K562 (cell line): ENCODE measurements at regions not wholly inside any gene's neighbourhood (a gene's known extent, or its start where the extent isn't known, plus 50 kb on each side); places are given as distances from the start of the nearest gene placed in this dataset.

Experiments
- ATAC-seq: fragments of 200-7000 bp; cut with Tn5 transposase; 3 replicates; pipeline ENCODE4 v1.9.1; 2020; ENCODE audit warnings: moderate library complexity
- BruUV-seq: library from RNA; stranded (reverse); fragments of 400-500 nt; replicated peaks from 2 replicates; lab custom pipeline; 2021; lab: Mats Ljungman, UMichigan
- CTCF ChIA-PET: fragments of 300-600 bp; formaldehyde crosslinking; extraction: SDS; loops from one replicate; lab custom pipeline; 2021; ENCODE audit warnings: low intra/inter-chr PET ratio; lab: Yijun Ruan, JAX
- POLR2A ChIA-PET: fragments of 300-600, 350-650 bp; sonication (Branson Sonifier 250); formaldehyde crosslinking; extraction: SDS; loops from one replicate; lab custom pipeline; 2021; ENCODE audit warnings: antibody characterized with exemption, inconsistent platforms; lab: Yijun Ruan, JAX
- DNase-seq, 4 experiments: peaks; one replicate each; pipeline versions ENCODE4 v3.0.0 to v3.0.0-alpha.2; 2011 to 2018; ENCODE audit warnings: low spot score in 3 of 4, mixed read lengths in 3 of 4; ENCODE audit errors: extremely low read depth in 1 of 4
- FAIRE-seq: peaks from 2 replicates; lab custom pipeline; 2011; peaks lifted over from hg19 to GRCh38; lab: Jason Lieb, UNC
- H2AFZ ChIP-seq: 2 replicates; pipeline ENCODE4 v1.6.0; 2011; ENCODE audit warnings: low read depth, low read length, control low read depth, inconsistent platforms
- H3K27ac ChIP-seq: fragments of 200-600 bp; 3 replicates; pipeline ENCODE4 v1.8.0; 2011; ENCODE audit warnings: low read depth, mild to moderate bottlenecking, control low read depth, inconsistent platforms, low read length, moderate library complexity, mixed read lengths; ENCODE audit errors: extremely low read depth
- H3K27me3 ChIP-seq, 2 experiments: fragments of 300-600 bp in 1 of 2; 2 replicates in 1 of 2; 3 replicates in 1 of 2; pipeline versions ENCODE4 v1.6.0 to v1.8.0; 2011; ENCODE audit warnings: inconsistent platforms in 2 of 2, low read length in 2 of 2, mild to moderate bottlenecking in 1 of 2, mixed read lengths in 1 of 2, moderate library complexity in 1 of 2; ENCODE audit not compliant: control insufficient read depth in 2 of 2, insufficient read depth in 2 of 2
- H3K36me3 ChIP-seq: fragments of 300-600 bp; 3 replicates; pipeline ENCODE4 v1.8.0; 2011; ENCODE audit warnings: mild to moderate bottlenecking, low read length, inconsistent platforms; ENCODE audit not compliant: control insufficient read depth, insufficient read depth
- H3K4me1 ChIP-seq, 2 experiments: fragments of 200-600 bp in 1 of 2; replicated peaks in 1 of 2; 2 replicates in 1 of 2; 3 replicates in 1 of 2; pipeline versions ENCODE4 v1.5.1 to v1.8.0; 2011; ENCODE audit warnings: inconsistent platforms in 2 of 2, low read length in 2 of 2, mild to moderate bottlenecking in 1 of 2, mixed read lengths in 1 of 2, moderate library complexity in 1 of 2; ENCODE audit not compliant: control insufficient read depth in 2 of 2, insufficient read depth in 2 of 2
- H3K4me2 ChIP-seq: 2 replicates; pipeline ENCODE4 v1.6.1; 2011; ENCODE audit warnings: low read length, control low read depth, inconsistent platforms, mixed read lengths; ENCODE audit not compliant: insufficient read depth
- H3K4me3 ChIP-seq: fragments of 200-600 bp; sonication (generic), shearing (Covaris generic); 2 replicates; pipeline ENCODE4 v1.5.1; 2016; ENCODE audit warnings: control low read depth, inconsistent platforms
- H3K79me2 ChIP-seq: fragments of 200-600 bp; 3 replicates; pipeline ENCODE4 v1.8.0; 2011; ENCODE audit warnings: low read length, inconsistent platforms; ENCODE audit not compliant: control insufficient read depth, insufficient read depth
- H3K9ac ChIP-seq, 2 experiments: 2 replicates each; pipeline versions ENCODE4 v1.6.0 to v1.6.1; 2011; ENCODE audit warnings: low read depth in 2 of 2, low read length in 2 of 2, control low read depth in 1 of 2, inconsistent platforms in 1 of 2, mild to moderate bottlenecking in 1 of 2, mixed read lengths in 1 of 2; ENCODE audit not compliant: insufficient read depth in 1 of 2
- H3K9me1 ChIP-seq: one replicate; pipeline ENCODE4 v1.6.0; 2011; ENCODE audit warnings: inconsistent platforms, mild to moderate bottlenecking, low read length, moderate library complexity; ENCODE audit not compliant: control insufficient read depth, insufficient read depth
- H3K9me3 ChIP-seq: replicated peaks from 2 replicates; pipeline ENCODE4 v1.5.1; 2011; ENCODE audit warnings: low read depth, low read length, inconsistent platforms; ENCODE audit not compliant: control insufficient read depth, insufficient read depth
- H4K20me1 ChIP-seq: replicated peaks from 2 replicates; pipeline ENCODE4 v1.6.1; 2011; ENCODE audit warnings: low read length, inconsistent platforms, mixed read lengths; ENCODE audit not compliant: control insufficient read depth, insufficient read depth
- BHLHE40 ChIP-seq: IDR thresholded peaks from 2 replicates; pipeline ENCODE4 v1.6.1; 2011; ENCODE audit warnings: low read length, improper control_type of control experiment
- E2F3 ChIP-seq: fragments of 250-450 bp; sonication (Bioruptor Pico); IDR thresholded peaks from 2 replicates; pipeline ENCODE4 v1.4.0; 2020; ENCODE audit warnings: mild to moderate bottlenecking
- FOXK1 ChIP-seq: sonication (generic); formaldehyde crosslinking; IDR thresholded peaks from 2 replicates; pipeline ENCODE4 v1.8.0; 2022; ENCODE audit warnings: missing genetic modification reagents, mild to moderate bottlenecking, borderline replicate concordance
- MTF1 ChIP-seq: fragments of 250-450 bp; sonication (Bioruptor Pico); IDR thresholded peaks from 2 replicates; pipeline ENCODE4 v1.9.0; 2021; ENCODE audit warnings: moderate library complexity, mild to moderate bottlenecking, inconsistent platforms, borderline replicate concordance
- SMAD1 ChIP-seq: fragments of 150-350 bp; IDR thresholded peaks from 2 replicates; pipeline ENCODE4 v1.6.1; 2014; ENCODE audit warnings: low read length, low read depth; ENCODE audit not compliant: partially characterized antibody
- TAL1 ChIP-seq: fragments of 450-650 bp; IDR thresholded peaks from 2 replicates; pipeline ENCODE4 v1.6.1; 2016; ENCODE audit warnings: mild to moderate bottlenecking
- ZNF445 ChIP-seq: fragments of 250-450 bp; sonication (Bioruptor Pico); IDR thresholded peaks from 2 replicates; pipeline ENCODE4 v1.4.0; 2020; ENCODE audit warnings: low read depth, mild to moderate bottlenecking, moderate library complexity
- WGBS: fragments of 100-300 bp; shearing (Covaris generic); methylation state at CpG from one replicate; pipeline ENCODE4 v1.1.6; 2016; ENCODE audit warnings: low coverage, mixed read lengths; ENCODE audit not compliant: insufficient coverage; ENCODE audit errors: missing lambda C conversion rate; 5-methylcytosine and 5-hydroxymethylcytosine counted together
- in situ Hi-C: fragments of 300-500 bp; cut with MboI; formaldehyde crosslinking; loops from 4 replicates; pipeline ENCODE4 v1.15.0; 2018; ENCODE audit warnings: inconsistent platforms, mixed read lengths
- intact Hi-C: fragments of 100-400 bp; cut with micrococcal nuclease; formaldehyde crosslinking; loops from 2 replicates; pipeline ENCODE4 v1.14.2; 2022
- TF ChIP-seq, protein P1 (sequence below): fragments of 450-650 bp; IDR thresholded peaks from 2 replicates; pipeline ENCODE4 v1.6.1; 2017; ENCODE audit warnings: antibody characterized with exemption
- TF ChIP-seq, protein P2 (sequence below): fragments of 250-450 bp; sonication (Bioruptor Pico); IDR thresholded peaks from 2 replicates; pipeline ENCODE4 v1.4.0; 2020; ENCODE audit warnings: mild to moderate bottlenecking
- TF ChIP-seq, protein P3 (sequence below): fragments of 450-650 bp; IDR thresholded peaks from 2 replicates; pipeline ENCODE4 v1.6.1; 2016; ENCODE audit warnings: low read depth

DNA sequence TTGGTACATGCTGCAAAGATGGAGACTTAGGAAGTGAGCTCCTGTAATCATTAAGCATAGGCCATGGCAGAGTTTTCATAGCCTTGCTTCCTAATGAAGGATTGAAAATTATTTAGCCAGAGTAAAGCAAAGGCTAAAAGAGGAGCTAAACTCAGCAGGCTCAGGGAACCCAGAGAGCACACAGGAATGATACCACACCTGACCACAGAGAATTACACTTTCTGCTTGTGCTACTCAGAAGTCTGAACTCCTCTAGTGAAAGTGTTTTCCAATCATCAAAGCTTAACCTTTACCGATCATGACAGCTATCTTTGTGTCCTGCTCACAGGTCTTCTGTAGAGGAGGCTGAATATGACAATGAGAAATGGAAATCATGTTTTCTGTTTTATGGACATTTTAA lies 347.7 kb downstream of the OTUD1 start (continued):
- TF ChIP-seq, protein P1, sequence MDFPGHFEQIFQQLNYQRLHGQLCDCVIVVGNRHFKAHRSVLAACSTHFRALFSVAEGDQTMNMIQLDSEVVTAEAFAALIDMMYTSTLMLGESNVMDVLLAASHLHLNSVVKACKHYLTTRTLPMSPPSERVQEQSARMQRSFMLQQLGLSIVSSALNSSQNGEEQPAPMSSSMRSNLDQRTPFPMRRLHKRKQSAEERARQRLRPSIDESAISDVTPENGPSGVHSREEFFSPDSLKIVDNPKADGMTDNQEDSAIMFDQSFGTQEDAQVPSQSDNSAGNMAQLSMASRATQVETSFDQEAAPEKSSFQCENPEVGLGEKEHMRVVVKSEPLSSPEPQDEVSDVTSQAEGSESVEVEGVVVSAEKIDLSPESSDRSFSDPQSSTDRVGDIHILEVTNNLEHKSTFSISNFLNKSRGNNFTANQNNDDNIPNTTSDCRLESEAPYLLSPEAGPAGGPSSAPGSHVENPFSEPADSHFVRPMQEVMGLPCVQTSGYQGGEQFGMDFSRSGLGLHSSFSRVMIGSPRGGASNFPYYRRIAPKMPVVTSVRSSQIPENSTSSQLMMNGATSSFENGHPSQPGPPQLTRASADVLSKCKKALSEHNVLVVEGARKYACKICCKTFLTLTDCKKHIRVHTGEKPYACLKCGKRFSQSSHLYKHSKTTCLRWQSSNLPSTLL: no peak
- TF ChIP-seq BHLHE40 (no peak), E2F3 (CRISPR knock-in tag) (no peak), FOXK1 (CRISPR knock-in tag) (no peak), TAL1 (no peak), MTF1 (CRISPR knock-in tag) (no peak)

DNA sequence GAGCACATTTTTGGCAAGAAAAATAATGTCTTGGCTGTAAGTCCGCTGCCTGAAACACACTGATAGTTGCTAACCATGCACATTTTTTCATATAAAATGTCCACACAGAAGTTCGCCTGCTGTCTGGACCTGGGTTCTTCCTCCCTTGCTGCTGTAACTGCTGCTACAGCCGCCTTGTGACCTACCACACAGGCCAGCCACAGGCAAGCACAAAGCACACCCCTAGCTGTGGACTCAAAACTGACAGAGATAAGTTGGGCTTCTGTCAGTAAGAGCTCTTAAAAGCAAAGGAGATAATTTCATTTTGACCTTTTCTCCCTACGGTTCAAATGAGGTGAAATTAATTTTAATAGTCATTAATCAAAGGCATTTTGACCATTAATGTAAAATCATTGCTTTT lies 354.7 kb downstream of the OTUD1 start:
- H3K4me2 ChIP-seq: no peak overlapping the region
- ATAC-seq (no peak), DNase-seq (no peak), FAIRE-seq (no peak)
- no peaks in the 10 kb centered on the region for H3K79me2 ChIP-seq
- no peaks in the 10 kb centered on the region for H3K4me1 ChIP-seq
- H4K20me1 ChIP-seq: no peaks in the 10 kb centered on the region
- H3K9ac ChIP-seq: no peak overlapping the region
- intact Hi-C loops (no loop called here), in situ Hi-C loops (no loop called here)
- no TSS peak for BruUV-seq
- no peak overlapping the region for H2AFZ ChIP-seq
- H3K9me1 ChIP-seq: no peaks in the 10 kb centered on the region
- CTCF ChIA-PET: no interaction called here
- peaks cover 2% of the 10 kb centered on the region; the same call in 1 of the 2 replicates for H3K9me3 ChIP-seq
- POLR2A ChIA-PET: no interaction called here
- H3K4me3 ChIP-seq: no peak overlapping the region
- no peaks in the 10 kb centered on the region for H3K36me3 ChIP-seq
- H3K27ac ChIP-seq: no peak overlapping the region
- 0% methylated on average over 4 of the region's 4 CpGs for WGBS
- H3K27me3 ChIP-seq: no peaks in the 10 kb centered on the region
- TF ChIP-seq, protein P2, sequence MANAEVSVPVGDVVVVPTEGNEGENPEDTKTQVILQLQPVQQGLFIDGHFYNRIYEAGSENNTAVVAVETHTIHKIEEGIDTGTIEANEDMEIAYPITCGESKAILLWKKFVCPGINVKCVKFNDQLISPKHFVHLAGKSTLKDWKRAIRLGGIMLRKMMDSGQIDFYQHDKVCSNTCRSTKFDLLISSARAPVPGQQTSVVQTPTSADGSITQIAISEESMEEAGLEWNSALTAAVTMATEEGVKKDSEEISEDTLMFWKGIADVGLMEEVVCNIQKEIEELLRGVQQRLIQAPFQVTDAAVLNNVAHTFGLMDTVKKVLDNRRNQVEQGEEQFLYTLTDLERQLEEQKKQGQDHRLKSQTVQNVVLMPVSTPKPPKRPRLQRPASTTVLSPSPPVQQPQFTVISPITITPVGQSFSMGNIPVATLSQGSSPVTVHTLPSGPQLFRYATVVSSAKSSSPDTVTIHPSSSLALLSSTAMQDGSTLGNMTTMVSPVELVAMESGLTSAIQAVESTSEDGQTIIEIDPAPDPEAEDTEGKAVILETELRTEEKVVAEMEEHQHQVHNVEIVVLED (CRISPR knock-in tag): no peak
- TF ChIP-seq SMAD1 (no peak), ZNF445 (CRISPR knock-in tag) (no peak), TAL1 (no peak)
- TF ChIP-seq, protein P3, sequence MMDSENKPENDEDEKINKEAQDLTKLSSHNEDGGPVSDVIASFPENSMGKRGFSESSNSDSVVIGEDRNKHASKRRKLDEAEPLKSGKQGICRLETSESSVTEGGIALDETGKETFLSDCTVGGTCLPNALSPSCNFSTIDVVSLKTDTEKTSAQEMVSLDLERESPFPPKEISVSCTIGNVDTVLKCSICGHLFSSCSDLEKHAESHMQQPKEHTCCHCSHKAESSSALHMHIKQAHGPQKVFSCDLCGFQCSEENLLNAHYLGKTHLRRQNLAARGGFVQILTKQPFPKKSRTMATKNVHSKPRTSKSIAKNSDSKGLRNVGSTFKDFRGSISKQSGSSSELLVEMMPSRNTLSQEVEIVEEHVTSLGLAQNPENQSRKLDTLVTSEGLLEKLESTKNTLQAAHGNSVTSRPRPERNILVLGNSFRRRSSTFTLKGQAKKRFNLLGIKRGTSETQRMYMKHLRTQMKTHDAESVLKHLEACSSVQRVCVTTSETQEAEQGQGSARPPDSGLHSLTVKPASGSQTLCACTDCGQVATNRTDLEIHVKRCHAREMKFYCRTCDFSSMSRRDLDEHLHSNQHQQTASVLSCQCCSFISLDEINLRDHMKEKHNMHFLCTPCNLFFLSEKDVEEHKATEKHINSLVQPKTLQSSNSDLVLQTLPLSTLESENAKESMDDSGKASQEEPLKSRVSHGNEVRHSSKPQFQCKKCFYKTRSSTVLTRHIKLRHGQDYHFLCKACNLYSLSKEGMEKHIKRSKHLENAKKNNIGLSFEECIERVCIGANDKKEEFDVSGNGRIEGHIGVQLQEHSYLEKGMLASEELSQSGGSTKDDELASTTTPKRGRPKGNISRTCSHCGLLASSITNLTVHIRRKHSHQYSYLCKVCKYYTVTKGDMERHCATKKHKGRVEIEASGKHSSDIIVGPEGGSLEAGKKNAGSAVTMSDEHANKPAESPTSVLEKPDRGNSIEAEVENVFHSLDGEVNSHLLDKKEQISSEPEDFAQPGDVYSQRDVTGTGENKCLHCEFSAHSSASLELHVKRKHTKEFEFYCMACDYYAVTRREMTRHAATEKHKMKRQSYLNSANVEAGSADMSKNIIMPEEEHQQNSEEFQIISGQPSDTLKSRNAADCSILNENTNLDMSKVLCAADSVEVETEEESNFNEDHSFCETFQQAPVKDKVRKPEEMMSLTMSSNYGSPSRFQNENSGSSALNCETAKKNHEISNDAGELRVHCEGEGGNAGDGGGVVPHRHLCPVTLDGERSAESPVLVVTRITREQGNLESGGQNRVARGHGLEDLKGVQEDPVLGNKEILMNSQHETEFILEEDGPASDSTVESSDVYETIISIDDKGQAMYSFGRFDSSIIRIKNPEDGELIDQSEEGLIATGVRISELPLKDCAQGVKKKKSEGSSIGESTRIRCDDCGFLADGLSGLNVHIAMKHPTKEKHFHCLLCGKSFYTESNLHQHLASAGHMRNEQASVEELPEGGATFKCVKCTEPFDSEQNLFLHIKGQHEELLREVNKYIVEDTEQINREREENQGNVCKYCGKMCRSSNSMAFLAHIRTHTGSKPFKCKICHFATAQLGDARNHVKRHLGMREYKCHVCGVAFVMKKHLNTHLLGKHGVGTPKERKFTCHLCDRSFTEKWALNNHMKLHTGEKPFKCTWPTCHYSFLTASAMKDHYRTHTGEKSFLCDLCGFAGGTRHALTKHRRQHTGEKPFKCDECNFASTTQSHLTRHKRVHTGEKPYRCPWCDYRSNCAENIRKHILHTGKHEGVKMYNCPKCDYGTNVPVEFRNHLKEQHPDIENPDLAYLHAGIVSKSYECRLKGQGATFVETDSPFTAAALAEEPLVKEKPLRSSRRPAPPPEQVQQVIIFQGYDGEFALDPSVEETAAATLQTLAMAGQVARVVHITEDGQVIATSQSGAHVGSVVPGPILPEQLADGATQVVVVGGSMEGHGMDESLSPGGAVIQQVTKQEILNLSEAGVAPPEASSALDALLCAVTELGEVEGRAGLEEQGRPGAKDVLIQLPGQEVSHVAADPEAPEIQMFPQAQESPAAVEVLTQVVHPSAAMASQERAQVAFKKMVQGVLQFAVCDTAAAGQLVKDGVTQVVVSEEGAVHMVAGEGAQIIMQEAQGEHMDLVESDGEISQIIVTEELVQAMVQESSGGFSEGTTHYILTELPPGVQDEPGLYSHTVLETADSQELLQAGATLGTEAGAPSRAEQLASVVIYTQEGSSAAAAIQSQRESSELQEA: no peak
